Small intestine (tissue), 7 donors: ENCODE measurements at regions not wholly inside any gene's neighbourhood (a gene's known extent, or its start where the extent isn't known, plus 50 kb on each side); places are given as distances from the start of the nearest gene placed in this dataset.
A peak's percentile ranks its signal among the peaks of the same experiment; 100 is the strongest.

ENCODE experiments used
- DNase-seq, 2 donors: peaks; one replicate each; pipeline versions ENCODE4 v3.0.0 to v3.0.0-alpha.2; 2013
- FAIRE-seq: peaks from 2 replicates; lab custom pipeline; 2012; peaks lifted over from hg19 to GRCh38; lab: Jason Lieb, UNC
- H3K27ac ChIP-seq, 3 donors: one replicate each; pipeline ENCODE4 v1.5.1; 2013; ENCODE audit warnings: low read length in 2 of 3, mild to moderate bottlenecking in 2 of 3, control low read depth in 1 of 3, inconsistent platforms in 1 of 3, low read depth in 1 of 3, moderate library complexity in 1 of 3
- H3K27me3 ChIP-seq, 3 donors: one replicate each; pipeline ENCODE4 v1.6.1; 2013; ENCODE audit warnings: low read length in 3 of 3, inconsistent platforms in 1 of 3; ENCODE audit not compliant: control insufficient read depth in 3 of 3, insufficient read depth in 3 of 3
- H3K36me3 ChIP-seq, 3 donors: one replicate each; pipeline ENCODE4 v1.6.1; 2013; ENCODE audit warnings: low read length in 3 of 3, inconsistent platforms in 1 of 3, low read depth in 1 of 3, mild to moderate bottlenecking in 1 of 3, moderate library complexity in 1 of 3; ENCODE audit not compliant: control insufficient read depth in 3 of 3, insufficient read depth in 2 of 3
- H3K4me1 ChIP-seq, 3 donors: one replicate each; pipeline ENCODE4 v1.6.1; 2013; ENCODE audit warnings: low read length in 2 of 3, inconsistent platforms in 1 of 3, low read depth in 1 of 3, mild to moderate bottlenecking in 1 of 3, moderate library complexity in 1 of 3; ENCODE audit not compliant: control insufficient read depth in 3 of 3, insufficient read depth in 2 of 3
- H3K4me3 ChIP-seq, 3 donors: one replicate each; pipeline ENCODE4 v1.5.1; 2013; ENCODE audit warnings: low read length in 3 of 3, control low read depth in 1 of 3, inconsistent platforms in 1 of 3, low read depth in 1 of 3, mild to moderate bottlenecking in 1 of 3, moderate library complexity in 1 of 3
- H3K9me3 ChIP-seq, 2 donors: one replicate each; pipeline ENCODE4 v1.6.1; 2013; ENCODE audit warnings: low read depth in 1 of 2, low read length in 1 of 2; ENCODE audit not compliant: control insufficient read depth in 2 of 2, insufficient read depth in 1 of 2
- WGBS, 3 donors: extraction: QIAGEN DNeasy Blood & Tissue Kit; methylation state at CpG; one replicate each; pipeline ENCODE4 v1.1.7; 2013; 5-methylcytosine and 5-hydroxymethylcytosine counted together
- donor health status: healthy with polysubstance abuse.
- donor health status: control.
- donor health status: control.
- donor health status: Bipolar disorder and iron deficiency.
- donor health status: healthy.

- Histone ChIP-seq H3K9me3 (peaks cover 0 to 3% of the 10 kb centered on the region in 2 donors), H3K4me1 (no peaks in the 10 kb centered on the region), H3K27ac (no peak overlapping the region), H3K4me3 (no peak overlapping the region), H3K27me3 (no peaks in the 10 kb centered on the region), H3K36me3 (no peaks in the 10 kb centered on the region)
- DNase-seq (no peak), FAIRE-seq (no peak)
- 93 to 95% (median 94%) methylated on average over 7 of the region's 7 CpGs for WGBS, 3 donors
Observed at GRCh38 chr12:115618105-115618504, 659.4 kb downstream of the MED13L start.

- H3K4me1 ChIP-seq, result no peaks in the 10 kb centered on the region
- DNase-seq (no peak), FAIRE-seq (no peak)
- no peak overlapping the region for H3K4me3 ChIP-seq
- no peaks in the 10 kb centered on the region for H3K27me3 ChIP-seq
- H3K9me3 ChIP-seq, result peaks cover 0 to 3% of the 10 kb centered on the region in 2 donors
- WGBS, 3 donors, result 89 to 97% (median 94%) methylated on average over 7 of the region's 7 CpGs
- H3K27ac ChIP-seq, result no peak overlapping the region
- no peaks in the 10 kb centered on the region for H3K36me3 ChIP-seq
Observed at GRCh38 chr12:115617391-115617790, 660.1 kb downstream of the MED13L start.

- no peaks in the 10 kb centered on the region for H3K36me3 ChIP-seq
- H3K27me3 ChIP-seq, result no peaks in the 10 kb centered on the region
- no peak overlapping the region for H3K27ac ChIP-seq
- H3K9me3 ChIP-seq, result peaks cover 0 to 3% of the 10 kb centered on the region in 2 donors
- 22 to 50% (median 42%) methylated on average over 5 of the region's 5 CpGs for WGBS, 3 donors
- no peak overlapping the region for H3K4me3 ChIP-seq
- FAIRE-seq (no peak), DNase-seq (peak in 1 of 2 donors; percentile 28)
- H3K4me1 ChIP-seq, result no peaks in the 10 kb centered on the region
Observed at GRCh38 chr12:115611477-115611876, 666.0 kb downstream of the MED13L start.

GRCh38 chr12:115609347-115609746, 668.1 kb downstream of the MED13L start:
- H3K27me3 ChIP-seq, result peaks cover 0 to 5% (median 0%) of the 10 kb centered on the region in 3 donors
- peaks cover 0 to 3% of the 10 kb centered on the region in 2 donors for H3K9me3 ChIP-seq
- H3K27ac ChIP-seq, result no peak overlapping the region
- FAIRE-seq, result no peak
- 78 to 94% (median 90%) methylated on average over 1 of the region's 1 CpG for WGBS, 3 donors
- no peaks in the 10 kb centered on the region for H3K36me3 ChIP-seq
- H3K4me3 ChIP-seq, result no peak overlapping the region
- no peaks in the 10 kb centered on the region for H3K4me1 ChIP-seq
- DNase-seq, result no peak

GRCh38 chr12:115606040-115606439, 671.5 kb downstream of the MED13L start:
- H3K27ac ChIP-seq, result no peak overlapping the region
- no peaks in the 10 kb centered on the region for H3K4me1 ChIP-seq
- WGBS, 3 donors, result 31 to 52% (median 39%) methylated on average over 17 of the region's 17 CpGs
- peaks cover 0 to 5% (median 0%) of the 10 kb centered on the region in 3 donors for H3K27me3 ChIP-seq
- no peak overlapping the region for H3K4me3 ChIP-seq
- FAIRE-seq (no peak), DNase-seq (no peak)
- no peaks in the 10 kb centered on the region for H3K36me3 ChIP-seq
- no peaks in the 10 kb centered on the region for H3K9me3 ChIP-seq

GRCh38 chr12:115598871-115599811, 678.4 kb downstream of the MED13L start:
- peaks cover 0 to 14% (median 0%) of the 10 kb centered on the region in 3 donors for H3K27me3 ChIP-seq
- peaks cover 0 to 3% (median 0%) of the 10 kb centered on the region in 3 donors for H3K4me1 ChIP-seq
- no peaks in the 10 kb centered on the region for H3K9me3 ChIP-seq
- 4 to 8% (median 5%) methylated on average over 42 to 43 of the region's 43 CpGs for WGBS, 3 donors
- no peak for FAIRE-seq
- peak; percentile 41 to 51 for DNase-seq
- no peaks in the 10 kb centered on the region for H3K36me3 ChIP-seq
- H3K4me3 ChIP-seq, result peak overlapping the region in 1 of 3 donors; percentile 29
- H3K27ac ChIP-seq, result no peak overlapping the region

GRCh38 chr12:115597157-115597712, 680.3 kb downstream of the MED13L start:
- Histone ChIP-seq H3K4me1 (peaks cover 0 to 3% (median 0%) of the 10 kb centered on the region in 3 donors), H3K4me3 (no peak overlapping the region), H3K9me3 (no peaks in the 10 kb centered on the region), H3K27me3 (peaks cover 0 to 14% (median 0%) of the 10 kb centered on the region in 3 donors), H3K36me3 (no peaks in the 10 kb centered on the region), H3K27ac (no peak overlapping the region)
- FAIRE-seq, result no peak
- no peak for DNase-seq
- WGBS, 3 donors, result 57 to 72% (median 69%) methylated on average over 3 of the region's 3 CpGs

- DNase-seq (no peak), FAIRE-seq (no peak)
- H3K36me3 ChIP-seq, result no peaks in the 10 kb centered on the region
- peaks cover 0 to 2% of the 10 kb centered on the region in 2 donors for H3K9me3 ChIP-seq
- no peaks in the 10 kb centered on the region for H3K27me3 ChIP-seq
- WGBS, 3 donors, result 86 to 91% (median 89%) methylated on average over 9 of the region's 9 CpGs
- no peaks in the 10 kb centered on the region for H3K4me1 ChIP-seq
- no peak overlapping the region for H3K27ac ChIP-seq
- no peak overlapping the region for H3K4me3 ChIP-seq
Observed at GRCh38 chr12:115588131-115588530, 689.4 kb downstream of the MED13L start.
